ENCODE measurements at regions not wholly inside any gene's neighbourhood (a gene's known extent, or its start where the extent isn't known, plus 50 kb on each side); places are given as distances from the start of the nearest gene placed in this dataset.
"Not testable (repeated sequence)": the region's sequence is repeated elsewhere in the genome, so short reads cannot be mapped to it uniquely, and the experiment has no call there.

- H3K9me3 ChIP-seq (replicated peaks in 1 of 3): no peaks in the 10 kb centered on the region
- H3K36me3 ChIP-seq (replicated peaks in 1 of 2): no peaks in the 10 kb centered on the region
- H3K27ac ChIP-seq: no peak overlapping the region
- H3K27me3 ChIP-seq: no peaks in the 10 kb centered on the region
- no peak overlapping the region for H3K4me3 ChIP-seq
- no peaks in the 10 kb centered on the region for H3K4me1 ChIP-seq (replicated peaks in 1 of 2)
- TF ChIP-seq CTCF (IDR thresholded peaks at IDR 0.05) (no peak), POLR2A (IDR thresholded peaks at IDR 0.05) (no peak)
- intact Hi-C loops (cut with DNase I): no loop called here
- DNase-seq: no peak
- WGBS, 4 donors: 48 to 77% (median 62%) methylated on average over 1 of the region's 1 CpG
Observed at GRCh38 chr15:87656372-87656771, 600.2 kb downstream of the NTRK3 start.

- H3K27me3 ChIP-seq: no peaks in the 10 kb centered on the region
- 73 to 85% (median 81%) methylated on average over 1 of the region's 1 CpG for WGBS, 4 donors
- H3K36me3 ChIP-seq (replicated peaks in 1 of 2): no peaks in the 10 kb centered on the region
- intact Hi-C loops (cut with DNase I): no loop called here
- H3K4me1 ChIP-seq (replicated peaks in 1 of 2): no peaks in the 10 kb centered on the region
- H3K9me3 ChIP-seq (replicated peaks in 1 of 3): no peaks in the 10 kb centered on the region
- no peak for DNase-seq
- TF ChIP-seq POLR2A (IDR thresholded peaks at IDR 0.05) (no peak), CTCF (IDR thresholded peaks at IDR 0.05) (no peak)
- H3K27ac ChIP-seq: no peak overlapping the region
- no peak overlapping the region for H3K4me3 ChIP-seq
Observed at GRCh38 chr15:87653646-87654045, 602.9 kb downstream of the NTRK3 start.

- Histone ChIP-seq H3K4me1 (replicated peaks in 1 of 2) (no peaks in the 10 kb centered on the region), H3K36me3 (replicated peaks in 1 of 2) (no peaks in the 10 kb centered on the region), H3K4me3 (no peak overlapping the region), H3K27ac (peak overlapping the region in 1 of 5 donors; percentile 29), H3K27me3 (no peaks in the 10 kb centered on the region), H3K9me3 (replicated peaks in 1 of 3) (no peaks in the 10 kb centered on the region)
- WGBS, 4 donors: 75 to 85% (median 79%) methylated on average over 4 of the region's 4 CpGs
- no peak for DNase-seq
- intact Hi-C loops (cut with DNase I): no loop called here
- no peak for TF ChIP-seq POLR2A (IDR thresholded peaks at IDR 0.05)
Observed at GRCh38 chr15:87649175-87649574, 607.4 kb downstream of the NTRK3 start.

- no peak overlapping the region for H3K4me3 ChIP-seq
- peak overlapping the region in 1 of 5 donors; percentile 29 for H3K27ac ChIP-seq
- H3K9me3 ChIP-seq (replicated peaks in 1 of 3): no peaks in the 10 kb centered on the region
- H3K4me1 ChIP-seq (replicated peaks in 1 of 2): no peaks in the 10 kb centered on the region
- no peaks in the 10 kb centered on the region for H3K36me3 ChIP-seq (replicated peaks in 1 of 2)
- WGBS, 4 donors: 42 to 59% (median 54%) methylated on average over 5 of the region's 5 CpGs
- no peaks in the 10 kb centered on the region for H3K27me3 ChIP-seq
- TF ChIP-seq CTCF (IDR thresholded peaks at IDR 0.05) (no peak), POLR2A (IDR thresholded peaks at IDR 0.05) (no peak)
- DNase-seq: no peak
- intact Hi-C loops (cut with DNase I): no loop called here
Observed at GRCh38 chr15:87648278-87648677, 608.3 kb downstream of the NTRK3 start.

GRCh38 chr15:87645723-87646122, 610.8 kb downstream of the NTRK3 start:
- no peaks in the 10 kb centered on the region for H3K9me3 ChIP-seq (replicated peaks in 1 of 3)
- intact Hi-C loops (cut with DNase I): no loop called here
- DNase-seq: no peak
- no peaks in the 10 kb centered on the region for H3K4me1 ChIP-seq (replicated peaks in 1 of 2)
- TF ChIP-seq POLR2A (IDR thresholded peaks at IDR 0.05) (no peak), CTCF (IDR thresholded peaks at IDR 0.05) (no peak)
- H3K27me3 ChIP-seq: no peaks in the 10 kb centered on the region
- H3K4me3 ChIP-seq: no peak overlapping the region
- WGBS, 4 donors: 65 to 76% (median 71%) methylated on average over 5 of the region's 5 CpGs
- no peak overlapping the region for H3K27ac ChIP-seq
- no peaks in the 10 kb centered on the region for H3K36me3 ChIP-seq (replicated peaks in 1 of 2)

GRCh38 chr15:87642997-87643396, 613.5 kb downstream of the NTRK3 start:
- H3K27ac ChIP-seq; H3K27me3 ChIP-seq; H3K4me3 ChIP-seq; H3K36me3 ChIP-seq (replicated peaks in 1 of 2); intact Hi-C loops (cut with DNase I); H3K9me3 ChIP-seq (replicated peaks in 1 of 3); DNase-seq; H3K4me1 ChIP-seq (replicated peaks in 1 of 2): not testable (repeated sequence)
- WGBS, 4 donors: 63 to 66% (median 64%) methylated on average over 3 of the region's 3 CpGs
